ENCODE measurements at regions not wholly inside any gene's neighbourhood (a gene's known extent, or its start where the extent isn't known, plus 50 kb on each side); places are given as distances from the start of the nearest gene placed in this dataset.
"Not testable (repeated sequence)": the region's sequence is repeated elsewhere in the genome, so short reads cannot be mapped to it uniquely, and the experiment has no call there.

- DNase-seq, result no peak
These were observed 56.7 kb upstream of the PTCH1 start for GRCh38 chr9:95573463-95573862.

- no peak for DNase-seq
These were observed 55.8 kb upstream of the PTCH1 start for GRCh38 chr9:95572381-95573151.

GRCh38 chr9:95570646-95571045 is 53.9 kb upstream of the PTCH1 start:
- no peak for DNase-seq

- DNase-seq, result no peak
These were observed 53.4 kb upstream of the PTCH1 start for GRCh38 chr9:95570150-95570549.

- not testable (repeated sequence) for DNase-seq
These were observed 52.0 kb upstream of the PTCH1 start for GRCh38 chr9:95568735-95569134.
